ENCODE measurements at regions not wholly inside any gene's neighbourhood (a gene's known extent, or its start where the extent isn't known, plus 50 kb on each side); places are given as distances from the start of the nearest gene placed in this dataset.

- no peak for TF ChIP-seq EP300 (IDR thresholded peaks at IDR 0.05; ENCODE audit: borderline replicate concordance)
- no peak for TF ChIP-seq FOXM1 (IDR thresholded peaks at IDR 0.05; ENCODE audit: borderline replicate concordance, low read depth)
- TF ChIP-seq YY1 (IDR thresholded peaks at IDR 0.05; ENCODE audit: low read depth), result no peak
These were observed 431.2 kb upstream of the SLC10A2 start for GRCh38 chr13:103497404-103497803.
